H9 (cell line): ENCODE measurements at regions not wholly inside any gene's neighbourhood (a gene's known extent, or its start where the extent isn't known, plus 50 kb on each side); places are given as distances from the start of the nearest gene placed in this dataset.

Experiments used
- DNase-seq: peaks from one replicate; pipeline ENCODE4 v3.0.0-alpha.2; 2017
- H2AFZ ChIP-seq: one replicate; pipeline ENCODE4 v1.6.1; 2013; ENCODE audit warnings: mild to moderate bottlenecking, low read length, control low read depth, moderate library complexity
- H2AK5ac ChIP-seq: 2 replicates; pipeline ENCODE4 v1.6.1; 2013; ENCODE audit warnings: low read length, control low read depth, mixed read lengths; ENCODE audit not compliant: insufficient read length
- H2BK120ac ChIP-seq: one replicate; pipeline ENCODE4 v1.6.1; 2013; ENCODE audit warnings: low read depth, mild to moderate bottlenecking, low read length, control low read depth, inconsistent platforms; ENCODE audit not compliant: poor library complexity, severe bottlenecking
- H2BK12ac ChIP-seq: 2 replicates; pipeline ENCODE4 v1.6.1; 2013; ENCODE audit warnings: low read length, control low read depth, mixed read lengths, low read depth; ENCODE audit not compliant: insufficient read length
- H2BK15ac ChIP-seq: 2 replicates; pipeline ENCODE4 v1.6.1; 2013; ENCODE audit warnings: low read depth, low read length, control low read depth
- H2BK20ac ChIP-seq: one replicate; pipeline ENCODE4 v1.6.1; 2013; ENCODE audit warnings: low read depth, mild to moderate bottlenecking, low read length, control low read depth, inconsistent platforms; ENCODE audit not compliant: poor library complexity, severe bottlenecking
- H2BK5ac ChIP-seq: 2 replicates; pipeline ENCODE4 v1.6.1; 2013; ENCODE audit warnings: low read length, control low read depth, mixed read lengths; ENCODE audit not compliant: insufficient read length
- H3K14ac ChIP-seq: 2 replicates; pipeline ENCODE4 v1.6.1; 2013; ENCODE audit warnings: low read length, control low read depth; ENCODE audit not compliant: insufficient read depth
- H3K18ac ChIP-seq: 2 replicates; pipeline ENCODE4 v1.6.1; 2013; ENCODE audit warnings: low read depth, mild to moderate bottlenecking, mixed read lengths, low read length, control low read depth; ENCODE audit not compliant: insufficient read length
- H3K23ac ChIP-seq: 2 replicates; pipeline ENCODE4 v1.6.1; 2013; ENCODE audit warnings: low read length, control low read depth, mixed read lengths, low read depth; ENCODE audit not compliant: insufficient read length
- H3K23me2 ChIP-seq: 2 replicates; pipeline ENCODE4 v1.6.1; 2013; ENCODE audit warnings: low read depth, mild to moderate bottlenecking, mixed read lengths, low read length, control low read depth; ENCODE audit not compliant: insufficient read length, poor library complexity, severe bottlenecking
- H3K27ac ChIP-seq: 2 replicates; pipeline ENCODE4 v1.5.1; 2013; ENCODE audit warnings: low read length, control low read depth, mixed read lengths, low read depth; ENCODE audit not compliant: insufficient read length
- H3K27me3 ChIP-seq: 2 replicates; pipeline ENCODE4 v1.6.1; 2013; ENCODE audit warnings: low read length, control low read depth, inconsistent platforms; ENCODE audit not compliant: insufficient read depth
- H3K4ac ChIP-seq: 2 replicates; pipeline ENCODE4 v1.6.1; 2013; ENCODE audit warnings: low read depth, mild to moderate bottlenecking, control low read depth, inconsistent platforms, low read length, moderate library complexity
- H3K4me1 ChIP-seq: 2 replicates; pipeline ENCODE4 v1.6.1; 2013; ENCODE audit warnings: low read length, control low read depth, inconsistent platforms; ENCODE audit not compliant: insufficient read depth
- H3K4me2 ChIP-seq: 2 replicates; pipeline ENCODE4 v1.6.1; 2013; ENCODE audit warnings: low read length, control low read depth, mixed read lengths; ENCODE audit not compliant: insufficient read length, insufficient read depth
- H3K56ac ChIP-seq: 2 replicates; pipeline ENCODE4 v1.6.1; 2013; ENCODE audit warnings: low read depth, mild to moderate bottlenecking, mixed read lengths, low read length, control low read depth; ENCODE audit not compliant: insufficient read length
- H3K79me1 ChIP-seq: 2 replicates; pipeline ENCODE4 v1.6.1; 2013; ENCODE audit warnings: low read depth, mild to moderate bottlenecking, moderate library complexity, low read length, control low read depth, inconsistent platforms; ENCODE audit not compliant: insufficient read depth, poor library complexity, severe bottlenecking
- H3K79me2 ChIP-seq: 2 replicates; pipeline ENCODE4 v1.6.1; 2013; ENCODE audit warnings: low read length, control low read depth, inconsistent platforms; ENCODE audit not compliant: insufficient read depth
- H3K9ac ChIP-seq: 2 replicates; pipeline ENCODE4 v1.6.1; 2013; ENCODE audit warnings: low read length, control low read depth, mixed read lengths; ENCODE audit not compliant: insufficient read length; ENCODE audit errors: extremely low read depth
- H3K9me3 ChIP-seq: one replicate; pipeline ENCODE4 v1.6.1; 2013; ENCODE audit warnings: low read depth, low read length, inconsistent platforms; ENCODE audit not compliant: control insufficient read depth
- H3T11ph ChIP-seq: one replicate; pipeline ENCODE4 v1.6.1; 2013; ENCODE audit warnings: mild to moderate bottlenecking, low read length, control low read depth, inconsistent platforms
- H4K20me1 ChIP-seq: one replicate; pipeline ENCODE4 v1.6.1; 2013; ENCODE audit not compliant: control insufficient read depth, insufficient read length, insufficient read depth
- H4K5ac ChIP-seq: 2 replicates; pipeline ENCODE4 v1.6.1; 2013; ENCODE audit warnings: low read depth, mild to moderate bottlenecking, mixed read lengths, low read length, control low read depth; ENCODE audit not compliant: insufficient read length
- H4K8ac ChIP-seq: replicated peaks from 2 replicates; pipeline ENCODE4 v1.6.1; 2013; ENCODE audit warnings: low read length, control low read depth, mixed read lengths, low read depth; ENCODE audit not compliant: insufficient read length
- H4K91ac ChIP-seq: 2 replicates; pipeline ENCODE4 v1.6.1; 2013; ENCODE audit warnings: low read depth, mild to moderate bottlenecking, moderate library complexity, mixed read lengths, low read length, control low read depth; ENCODE audit not compliant: insufficient read length
- H3K27ac Mint-ChIP-seq, 3 experiments: 2 replicates in 2 of 3; 3 replicates in 1 of 3; pipeline ENCODE4 v1.8.0; 2020 to 2021; ENCODE audit warnings: mixed read lengths in 3 of 3, mild to moderate bottlenecking in 1 of 3, moderate library complexity in 1 of 3
- H3K27me3 Mint-ChIP-seq: 2 replicates; pipeline ENCODE4 v1.8.0; 2021; ENCODE audit warnings: low read depth, mild to moderate bottlenecking, moderate library complexity, mixed read lengths
- H3K36me3 Mint-ChIP-seq, 3 experiments: 2 replicates in 2 of 3; 3 replicates in 1 of 3; pipeline ENCODE4 v1.8.0; 2020 to 2021; ENCODE audit warnings: low read depth in 3 of 3, mixed read lengths in 3 of 3; ENCODE audit not compliant: insufficient read depth in 1 of 3
- H3K4me1 Mint-ChIP-seq, 2 experiments: 2 replicates each; pipeline ENCODE4 v1.8.0; 2020; ENCODE audit warnings: mixed read lengths in 2 of 2
- H3K4me3 Mint-ChIP-seq, 2 experiments: 2 replicates in 1 of 2; 3 replicates in 1 of 2; pipeline ENCODE4 v1.8.0; 2020 to 2021; ENCODE audit warnings: mild to moderate bottlenecking in 2 of 2, mixed read lengths in 2 of 2, moderate library complexity in 1 of 2
- H3K9me3 Mint-ChIP-seq, 2 experiments: 2 replicates in 1 of 2; 3 replicates in 1 of 2; pipeline ENCODE4 v1.8.0; 2020; ENCODE audit warnings: mild to moderate bottlenecking in 2 of 2, mixed read lengths in 2 of 2, moderate library complexity in 1 of 2
- WGBS: extraction: QIAGEN DNeasy Blood & Tissue Kit; methylation state at CpG from one replicate; pipeline ENCODE4 v1.1.7; 2013; ENCODE audit warnings: missing lambda C conversion rate, low lambda C conversion rate, mixed read lengths; ENCODE audit not compliant: insufficient read length; ENCODE audit errors: extremely low coverage; 5-methylcytosine and 5-hydroxymethylcytosine counted together
- TF ChIP-seq, protein P1 (sequence below): fragments of 200-600 bp; sonication (generic); conservative IDR thresholded peaks from 3 replicates; pipeline ENCODE4 v1.8.0; 2021; ENCODE audit warnings: antibody characterized with exemption, mild to moderate bottlenecking

DNA sequence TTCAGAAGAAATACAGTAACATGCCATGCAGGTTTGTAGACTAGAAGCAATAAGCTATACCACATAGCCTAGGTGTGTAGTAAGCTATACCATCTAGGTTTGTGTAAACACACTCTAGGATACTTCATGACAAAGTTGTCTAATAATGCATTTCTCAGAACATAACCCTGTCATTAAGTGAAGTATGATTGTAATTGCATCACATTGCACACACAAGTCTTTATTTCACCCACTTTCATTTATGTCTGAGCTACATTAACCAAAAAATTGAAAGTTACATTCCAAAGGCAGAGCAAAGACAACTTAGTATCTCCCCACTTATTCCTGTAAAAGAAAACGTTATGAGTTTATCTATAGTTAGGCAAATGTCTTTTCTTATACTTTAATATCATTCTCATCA is 64.5 kb upstream of the ATF3 start:
- H2BK5ac ChIP-seq, result no peak overlapping the region
- H3K27me3 Mint-ChIP-seq, result peaks cover 2% of the 10 kb centered on the region; the same call in 1 of the 2 replicates
- TF ChIP-seq, protein P1, sequence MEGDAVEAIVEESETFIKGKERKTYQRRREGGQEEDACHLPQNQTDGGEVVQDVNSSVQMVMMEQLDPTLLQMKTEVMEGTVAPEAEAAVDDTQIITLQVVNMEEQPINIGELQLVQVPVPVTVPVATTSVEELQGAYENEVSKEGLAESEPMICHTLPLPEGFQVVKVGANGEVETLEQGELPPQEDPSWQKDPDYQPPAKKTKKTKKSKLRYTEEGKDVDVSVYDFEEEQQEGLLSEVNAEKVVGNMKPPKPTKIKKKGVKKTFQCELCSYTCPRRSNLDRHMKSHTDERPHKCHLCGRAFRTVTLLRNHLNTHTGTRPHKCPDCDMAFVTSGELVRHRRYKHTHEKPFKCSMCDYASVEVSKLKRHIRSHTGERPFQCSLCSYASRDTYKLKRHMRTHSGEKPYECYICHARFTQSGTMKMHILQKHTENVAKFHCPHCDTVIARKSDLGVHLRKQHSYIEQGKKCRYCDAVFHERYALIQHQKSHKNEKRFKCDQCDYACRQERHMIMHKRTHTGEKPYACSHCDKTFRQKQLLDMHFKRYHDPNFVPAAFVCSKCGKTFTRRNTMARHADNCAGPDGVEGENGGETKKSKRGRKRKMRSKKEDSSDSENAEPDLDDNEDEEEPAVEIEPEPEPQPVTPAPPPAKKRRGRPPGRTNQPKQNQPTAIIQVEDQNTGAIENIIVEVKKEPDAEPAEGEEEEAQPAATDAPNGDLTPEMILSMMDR, result no peak
- no peak overlapping the region for H3K14ac ChIP-seq
- H2BK12ac ChIP-seq, result no peak overlapping the region
- no peak overlapping the region for H3K56ac ChIP-seq
- no peak overlapping the region for H3T11ph ChIP-seq
- H3K9ac ChIP-seq, result no peak overlapping the region
- H3K79me2 ChIP-seq, result no peaks in the 10 kb centered on the region
- H4K20me1 ChIP-seq, result no peaks in the 10 kb centered on the region
- H3K9me3 Mint-ChIP-seq, result no peaks in the 10 kb centered on the region
- no peak overlapping the region for H4K91ac ChIP-seq
- no peak overlapping the region for H2BK20ac ChIP-seq
- no peak overlapping the region for H4K5ac ChIP-seq
- no peak for DNase-seq
- H3K4me3 Mint-ChIP-seq, result no peak overlapping the region
- H3K27me3 ChIP-seq, result no peaks in the 10 kb centered on the region
- H3K9me3 ChIP-seq, result no peaks in the 10 kb centered on the region
- H3K36me3 Mint-ChIP-seq, result no peaks in the 10 kb centered on the region
- H3K4ac ChIP-seq, result no peak overlapping the region
- H3K79me1 ChIP-seq, result no peaks in the 10 kb centered on the region
- no peak overlapping the region for H2BK120ac ChIP-seq
- H4K8ac ChIP-seq, result no peak overlapping the region
- H3K4me2 ChIP-seq, result no peak overlapping the region
- H3K4me1 Mint-ChIP-seq, result peaks cover 17 to 19% of the 10 kb centered on the region in 2 experiments
- H2AK5ac ChIP-seq, result no peak overlapping the region
- no CpG with 5 or more reads among the region's 1 CpG for WGBS
- H3K23me2 ChIP-seq, result no peaks in the 10 kb centered on the region
- H3K27ac ChIP-seq, result no peak overlapping the region
- H3K23ac ChIP-seq, result no peak overlapping the region
- no peaks in the 10 kb centered on the region for H3K4me1 ChIP-seq
- no peak overlapping the region for H3K18ac ChIP-seq
- no peak overlapping the region for H2BK15ac ChIP-seq
- H2AFZ ChIP-seq, result no peak overlapping the region
- H3K27ac Mint-ChIP-seq, result no peak overlapping the region
